Ovary (tissue), 3 donors: ENCODE measurements at regions not wholly inside any gene's neighbourhood (a gene's known extent, or its start where the extent isn't known, plus 50 kb on each side); places are given as distances from the start of the nearest gene placed in this dataset.

ENCODE experiments used
- POLR2A ChIP-seq: fragments of 450-650 bp; IDR thresholded peaks from one replicate; pipeline ENCODE4 v1.6.1; 2017; ENCODE audit warnings: antibody characterized with exemption, mild to moderate bottlenecking, moderate library complexity
- TF ChIP-seq, protein P1 (sequence below), 3 donors: fragments of 450-650 bp in 2 of 3; fragments of 200-600 bp in 1 of 3; IDR thresholded peaks; one replicate each; pipeline versions ENCODE4 v1.5.1 to v1.8.0; 2016 to 2022; ENCODE audit warnings: antibody characterized with exemption in 3 of 3, mild to moderate bottlenecking in 1 of 3
- donor health status: DM: no; HTN: no; CAD: no.

DNA sequence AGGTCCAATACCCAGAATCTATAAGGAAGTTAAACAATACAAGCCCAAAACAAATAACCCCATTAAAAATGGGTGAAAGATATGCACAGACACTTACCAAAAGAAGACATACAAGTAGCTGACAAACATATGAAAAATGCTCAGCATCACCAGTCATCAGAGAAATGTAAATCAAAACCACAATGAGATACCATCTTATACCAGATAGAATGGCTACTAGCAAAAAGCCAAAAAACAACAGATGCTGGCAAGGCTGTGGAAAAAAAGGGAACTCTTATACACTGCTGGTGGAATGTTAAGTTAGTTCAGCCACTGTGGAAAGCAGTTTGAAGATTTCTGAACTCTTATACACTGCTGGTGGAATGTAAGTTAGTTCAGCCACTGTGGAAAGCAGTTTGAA lies 331.1 kb downstream of the KIF20B start:
- TF ChIP-seq, protein P1, sequence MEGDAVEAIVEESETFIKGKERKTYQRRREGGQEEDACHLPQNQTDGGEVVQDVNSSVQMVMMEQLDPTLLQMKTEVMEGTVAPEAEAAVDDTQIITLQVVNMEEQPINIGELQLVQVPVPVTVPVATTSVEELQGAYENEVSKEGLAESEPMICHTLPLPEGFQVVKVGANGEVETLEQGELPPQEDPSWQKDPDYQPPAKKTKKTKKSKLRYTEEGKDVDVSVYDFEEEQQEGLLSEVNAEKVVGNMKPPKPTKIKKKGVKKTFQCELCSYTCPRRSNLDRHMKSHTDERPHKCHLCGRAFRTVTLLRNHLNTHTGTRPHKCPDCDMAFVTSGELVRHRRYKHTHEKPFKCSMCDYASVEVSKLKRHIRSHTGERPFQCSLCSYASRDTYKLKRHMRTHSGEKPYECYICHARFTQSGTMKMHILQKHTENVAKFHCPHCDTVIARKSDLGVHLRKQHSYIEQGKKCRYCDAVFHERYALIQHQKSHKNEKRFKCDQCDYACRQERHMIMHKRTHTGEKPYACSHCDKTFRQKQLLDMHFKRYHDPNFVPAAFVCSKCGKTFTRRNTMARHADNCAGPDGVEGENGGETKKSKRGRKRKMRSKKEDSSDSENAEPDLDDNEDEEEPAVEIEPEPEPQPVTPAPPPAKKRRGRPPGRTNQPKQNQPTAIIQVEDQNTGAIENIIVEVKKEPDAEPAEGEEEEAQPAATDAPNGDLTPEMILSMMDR (IDR thresholded peaks at IDR 0.05) = no peak
- TF ChIP-seq POLR2A = no peak
